ENCODE measurements at regions not wholly inside any gene's neighbourhood (a gene's known extent, or its start where the extent isn't known, plus 50 kb on each side); places are given as distances from the start of the nearest gene placed in this dataset.

GRCh38 chr11:19460718-19461405 lies 220.1 kb upstream of the E2F8 start:
- H3K4me1 ChIP-seq (ENCODE audit: control insufficient read depth, insufficient read depth, low read length): peaks cover 20% of the 10 kb centered on the region
- no peaks in the 10 kb centered on the region for H3K27me3 ChIP-seq (replicated peaks; ENCODE audit: control insufficient read depth, insufficient read depth, low read length)
- no peak overlapping the region for H3K4me3 ChIP-seq (ENCODE audit: low read length)
- H3K36me3 ChIP-seq (ENCODE audit: control insufficient read depth, insufficient read depth, low read length, severe bottlenecking): no peaks in the 10 kb centered on the region
- no peak for DNase-seq (ENCODE audit: low read depth)
- no peaks in the 10 kb centered on the region for H3K9me3 ChIP-seq (ENCODE audit: control insufficient read depth, low read length)
- no peak overlapping the region for H3K9ac ChIP-seq (ENCODE audit: low read length)

GRCh38 chr11:19459240-19459639 lies 218.5 kb upstream of the E2F8 start:
- DNase-seq (ENCODE audit: low read depth): no peak
- Histone ChIP-seq H3K36me3 (ENCODE audit: control insufficient read depth, insufficient read depth, low read length, severe bottlenecking) (no peaks in the 10 kb centered on the region), H3K9me3 (ENCODE audit: control insufficient read depth, low read length) (no peaks in the 10 kb centered on the region), H3K27me3 (replicated peaks; ENCODE audit: control insufficient read depth, insufficient read depth, low read length) (no peaks in the 10 kb centered on the region), H3K4me1 (ENCODE audit: control insufficient read depth, insufficient read depth, low read length) (peaks cover 37% of the 10 kb centered on the region), H3K9ac (ENCODE audit: low read length) (no peak overlapping the region), H3K4me3 (ENCODE audit: low read length) (no peak overlapping the region)

GRCh38 chr11:19458721-19459120 lies 218.0 kb upstream of the E2F8 start:
- Histone ChIP-seq H3K36me3 (ENCODE audit: control insufficient read depth, insufficient read depth, low read length, severe bottlenecking) (no peaks in the 10 kb centered on the region), H3K4me1 (ENCODE audit: control insufficient read depth, insufficient read depth, low read length) (peaks cover 42% of the 10 kb centered on the region), H3K4me3 (ENCODE audit: low read length) (no peak overlapping the region), H3K9ac (ENCODE audit: low read length) (no peak overlapping the region), H3K27me3 (replicated peaks; ENCODE audit: control insufficient read depth, insufficient read depth, low read length) (no peaks in the 10 kb centered on the region), H3K9me3 (ENCODE audit: control insufficient read depth, low read length) (no peaks in the 10 kb centered on the region)
- DNase-seq (ENCODE audit: low read depth): no peak

- Histone ChIP-seq H3K9me3 (ENCODE audit: control insufficient read depth, low read length) (no peaks in the 10 kb centered on the region), H3K36me3 (ENCODE audit: control insufficient read depth, insufficient read depth, low read length, severe bottlenecking) (peaks cover under 1% of the 10 kb centered on the region), H3K4me1 (ENCODE audit: control insufficient read depth, insufficient read depth, low read length) (peaks cover 46% of the 10 kb centered on the region), H3K9ac (ENCODE audit: low read length) (no peak overlapping the region), H3K4me3 (ENCODE audit: low read length) (no peak overlapping the region), H3K27me3 (replicated peaks; ENCODE audit: control insufficient read depth, insufficient read depth, low read length) (no peaks in the 10 kb centered on the region)
- DNase-seq (ENCODE audit: low read depth): no peak
These were observed 217.5 kb upstream of the E2F8 start for GRCh38 chr11:19458231-19458630.

- peaks cover 36% of the 10 kb centered on the region for H3K4me1 ChIP-seq (ENCODE audit: control insufficient read depth, insufficient read depth, low read length)
- no peaks in the 10 kb centered on the region for H3K27me3 ChIP-seq (replicated peaks; ENCODE audit: control insufficient read depth, insufficient read depth, low read length)
- peaks cover 6% of the 10 kb centered on the region for H3K36me3 ChIP-seq (ENCODE audit: control insufficient read depth, insufficient read depth, low read length, severe bottlenecking)
- no peak overlapping the region for H3K9ac ChIP-seq (ENCODE audit: low read length)
- H3K4me3 ChIP-seq (ENCODE audit: low read length): no peak overlapping the region
- DNase-seq (ENCODE audit: low read depth): no peak
- no peaks in the 10 kb centered on the region for H3K9me3 ChIP-seq (ENCODE audit: control insufficient read depth, low read length)
These were observed 215.0 kb upstream of the E2F8 start for GRCh38 chr11:19455731-19456130.

GRCh38 chr11:19453651-19454257 lies 213.0 kb upstream of the E2F8 start:
- Histone ChIP-seq H3K4me1 (ENCODE audit: control insufficient read depth, insufficient read depth, low read length) (peaks cover 35% of the 10 kb centered on the region), H3K36me3 (ENCODE audit: control insufficient read depth, insufficient read depth, low read length, severe bottlenecking) (peaks cover 6% of the 10 kb centered on the region), H3K9ac (ENCODE audit: low read length) (peak overlapping the region; percentile 6), H3K9me3 (ENCODE audit: control insufficient read depth, low read length) (no peaks in the 10 kb centered on the region), H3K4me3 (ENCODE audit: low read length) (no peak overlapping the region), H3K27me3 (replicated peaks; ENCODE audit: control insufficient read depth, insufficient read depth, low read length) (no peaks in the 10 kb centered on the region)
- DNase-seq (ENCODE audit: low read depth): peak; percentile 11

GRCh38 chr11:19451609-19452008 lies 210.9 kb upstream of the E2F8 start:
- DNase-seq (ENCODE audit: low read depth): no peak
- peaks cover 42% of the 10 kb centered on the region for H3K4me1 ChIP-seq (ENCODE audit: control insufficient read depth, insufficient read depth, low read length)

GRCh38 chr11:19450282-19450681 lies 209.5 kb upstream of the E2F8 start:
- peaks cover 33% of the 10 kb centered on the region for H3K4me1 ChIP-seq (ENCODE audit: control insufficient read depth, insufficient read depth, low read length)
- peaks cover 6% of the 10 kb centered on the region for H3K36me3 ChIP-seq (ENCODE audit: control insufficient read depth, insufficient read depth, low read length, severe bottlenecking)
- no peak for DNase-seq (ENCODE audit: low read depth)
- no peak overlapping the region for H3K4me3 ChIP-seq (ENCODE audit: low read length)
- no peaks in the 10 kb centered on the region for H3K9me3 ChIP-seq (ENCODE audit: control insufficient read depth, low read length)
- no peak overlapping the region for H3K9ac ChIP-seq (ENCODE audit: low read length)
- H3K27me3 ChIP-seq (replicated peaks; ENCODE audit: control insufficient read depth, insufficient read depth, low read length): no peaks in the 10 kb centered on the region

More at GRCh38 chr11:19451609-19452008, 210.9 kb upstream of the E2F8 start:
- Histone ChIP-seq H3K9ac (ENCODE audit: low read length) (no peak overlapping the region), H3K36me3 (ENCODE audit: control insufficient read depth, insufficient read depth, low read length, severe bottlenecking) (peaks cover 6% of the 10 kb centered on the region), H3K27me3 (replicated peaks; ENCODE audit: control insufficient read depth, insufficient read depth, low read length) (no peaks in the 10 kb centered on the region), H3K4me3 (ENCODE audit: low read length) (no peak overlapping the region), H3K9me3 (ENCODE audit: control insufficient read depth, low read length) (no peaks in the 10 kb centered on the region)

- no peak for DNase-seq (ENCODE audit: low read depth)
These were observed 207.9 kb upstream of the E2F8 start for GRCh38 chr11:19448651-19449050.

GRCh38 chr11:19447150-19447566 lies 206.4 kb upstream of the E2F8 start:
- H3K9ac ChIP-seq (ENCODE audit: low read length): no peak overlapping the region
- no peak overlapping the region for H3K4me3 ChIP-seq (ENCODE audit: low read length)
- H3K27me3 ChIP-seq (replicated peaks; ENCODE audit: control insufficient read depth, insufficient read depth, low read length): no peaks in the 10 kb centered on the region
- no peaks in the 10 kb centered on the region for H3K9me3 ChIP-seq (ENCODE audit: control insufficient read depth, low read length)
- DNase-seq (ENCODE audit: low read depth): no peak
- peaks cover 24% of the 10 kb centered on the region for H3K4me1 ChIP-seq (ENCODE audit: control insufficient read depth, insufficient read depth, low read length)
- H3K36me3 ChIP-seq (ENCODE audit: control insufficient read depth, insufficient read depth, low read length, severe bottlenecking): no peaks in the 10 kb centered on the region

More at GRCh38 chr11:19448651-19449050, 207.9 kb upstream of the E2F8 start:
- Histone ChIP-seq H3K9me3 (ENCODE audit: control insufficient read depth, low read length) (no peaks in the 10 kb centered on the region), H3K27me3 (replicated peaks; ENCODE audit: control insufficient read depth, insufficient read depth, low read length) (no peaks in the 10 kb centered on the region), H3K4me1 (ENCODE audit: control insufficient read depth, insufficient read depth, low read length) (peaks cover 21% of the 10 kb centered on the region), H3K36me3 (ENCODE audit: control insufficient read depth, insufficient read depth, low read length, severe bottlenecking) (peaks cover 6% of the 10 kb centered on the region), H3K4me3 (ENCODE audit: low read length) (no peak overlapping the region), H3K9ac (ENCODE audit: low read length) (no peak overlapping the region)

- no peak overlapping the region for H3K9ac ChIP-seq (ENCODE audit: low read length)
- H3K27me3 ChIP-seq (replicated peaks; ENCODE audit: control insufficient read depth, insufficient read depth, low read length): no peaks in the 10 kb centered on the region
- peaks cover 37% of the 10 kb centered on the region for H3K4me1 ChIP-seq (ENCODE audit: control insufficient read depth, insufficient read depth, low read length)
- no peaks in the 10 kb centered on the region for H3K9me3 ChIP-seq (ENCODE audit: control insufficient read depth, low read length)
- no peaks in the 10 kb centered on the region for H3K36me3 ChIP-seq (ENCODE audit: control insufficient read depth, insufficient read depth, low read length, severe bottlenecking)
- H3K4me3 ChIP-seq (ENCODE audit: low read length): no peak overlapping the region
- DNase-seq (ENCODE audit: low read depth): no peak
These were observed 205.0 kb upstream of the E2F8 start for GRCh38 chr11:19445771-19446170.
